Endodermal cell (in vitro differentiated cells): ENCODE measurements at regions not wholly inside any gene's neighbourhood (a gene's known extent, or its start where the extent isn't known, plus 50 kb on each side); places are given as distances from the start of the nearest gene placed in this dataset.

Experiments
- DNase-seq: peaks from one replicate; pipeline ENCODE4 v3.0.0-alpha.2; 2017
- H3K27ac ChIP-seq: 2 replicates; pipeline ENCODE4 v1.5.1; 2013; ENCODE audit warnings: mild to moderate bottlenecking, low read depth, low read length, moderate library complexity
- H3K27me3 ChIP-seq: 2 replicates; pipeline ENCODE4 v1.6.1; 2013; ENCODE audit warnings: mild to moderate bottlenecking, low read length, moderate library complexity; ENCODE audit not compliant: insufficient read depth, control insufficient read depth, poor library complexity, severe bottlenecking
- H3K36me3 ChIP-seq: 2 replicates; pipeline ENCODE4 v1.7.0; 2013; ENCODE audit warnings: mild to moderate bottlenecking, low read length, moderate library complexity; ENCODE audit not compliant: control insufficient read depth, insufficient read depth
- H3K4me1 ChIP-seq: one replicate; pipeline ENCODE4 v1.7.0; 2013; ENCODE audit warnings: low read length; ENCODE audit not compliant: control insufficient read depth, insufficient read depth
- H3K4me3 ChIP-seq: 2 replicates; pipeline ENCODE4 v1.5.1; 2013; ENCODE audit warnings: mild to moderate bottlenecking, low read length, moderate library complexity
- H3K9ac ChIP-seq: 2 replicates; pipeline ENCODE4 v1.6.1; 2013; ENCODE audit warnings: mild to moderate bottlenecking, low read length, moderate library complexity; ENCODE audit not compliant: poor library complexity, severe bottlenecking; ENCODE audit errors: extremely low read depth
- H3K9me3 ChIP-seq: 2 replicates; pipeline ENCODE4 v1.6.1; 2013; ENCODE audit warnings: mild to moderate bottlenecking, low read length, moderate library complexity; ENCODE audit not compliant: control insufficient read depth
- H3K27ac Mint-ChIP-seq: 2 replicates; pipeline ENCODE4 v1.8.0; 2020; ENCODE audit warnings: mixed read lengths
- H3K27me3 Mint-ChIP-seq: 2 replicates; pipeline ENCODE4 v1.8.0; 2021; ENCODE audit warnings: mild to moderate bottlenecking, mixed read lengths; ENCODE audit not compliant: insufficient read depth
- H3K36me3 Mint-ChIP-seq: 2 replicates; pipeline ENCODE4 v1.8.0; 2020; ENCODE audit warnings: low read depth, mixed read lengths
- H3K4me1 Mint-ChIP-seq: 2 replicates; pipeline ENCODE4 v1.8.0; 2020; ENCODE audit warnings: mixed read lengths
- H3K4me3 Mint-ChIP-seq: 2 replicates; pipeline ENCODE4 v1.8.0; 2020; ENCODE audit warnings: mild to moderate bottlenecking, moderate library complexity, mixed read lengths
- H3K9me3 Mint-ChIP-seq: 2 replicates; pipeline ENCODE4 v1.8.0; 2020; ENCODE audit warnings: mild to moderate bottlenecking, mixed read lengths
- CTCF ChIP-seq: fragments of 200-600 bp; sonication (generic); conservative IDR thresholded peaks from 2 replicates; pipeline ENCODE4 v1.5.0; 2021; ENCODE audit warnings: antibody characterized with exemption, mild to moderate bottlenecking
- WGBS, 2 experiments: methylation state at CpG; one replicate each; pipeline versions ENCODE4 v1.1.5 to v1.1.7; 2013; ENCODE audit warnings: missing lambda C conversion rate in 2 of 2, mixed read lengths in 1 of 2; ENCODE audit not compliant: insufficient coverage in 1 of 2, insufficient read length in 1 of 2; 5-methylcytosine and 5-hydroxymethylcytosine counted together

DNA sequence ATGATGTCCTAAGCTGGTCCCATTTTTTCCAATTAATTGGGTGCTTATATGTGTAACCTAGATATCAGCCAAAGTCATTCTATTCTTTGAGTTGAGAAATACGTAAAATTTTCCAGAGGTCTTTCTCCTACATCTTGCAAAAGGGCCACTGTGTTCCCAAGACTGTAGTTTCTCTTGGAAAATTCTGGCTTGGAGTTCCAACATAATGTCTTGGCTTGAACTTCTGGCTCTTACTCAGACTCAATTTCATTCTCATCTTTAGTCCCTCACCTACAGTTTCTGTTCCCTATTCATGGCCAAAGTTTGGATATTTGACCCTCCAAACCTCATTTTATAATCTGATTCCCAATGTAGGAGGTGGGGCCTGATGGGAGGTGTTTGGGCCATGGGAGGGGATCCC is 201.4 kb upstream of the ARHGEF26 start:
- whole genome bisulfite sequencing, 2 experiments = 98 to 100% methylated on average over 1 of the region's 1 CpG

DNA sequence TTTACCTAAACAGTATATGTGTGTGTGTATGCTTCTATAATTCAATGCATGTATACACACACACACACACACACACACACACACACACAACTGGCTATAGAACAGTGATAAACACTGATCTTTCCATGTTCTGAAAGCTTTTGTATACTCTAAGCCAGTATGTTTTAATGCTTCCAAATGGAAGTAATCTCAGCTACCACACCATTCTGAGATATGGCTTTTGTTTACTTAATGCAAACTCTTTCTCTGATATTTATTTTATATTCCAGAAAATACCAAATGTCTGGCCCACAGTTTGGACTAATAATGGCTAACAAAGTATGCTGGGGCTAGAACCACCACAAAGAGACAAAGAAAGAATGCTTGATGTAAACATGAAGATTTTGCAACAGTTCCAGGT is 199.4 kb upstream of the ARHGEF26 start:
- Histone ChIP-seq H3K4me3 (no peak overlapping the region), H3K9me3 (peaks cover 19% of the 10 kb centered on the region), H3K27ac (no peak overlapping the region), H3K4me1 (no peaks in the 10 kb centered on the region), H3K27me3 (no peaks in the 10 kb centered on the region), H3K36me3 (no peaks in the 10 kb centered on the region), H3K9ac (no peak overlapping the region)
- no peaks in the 10 kb centered on the region for H3K36me3 Mint-ChIP-seq
- H3K9me3 Mint-ChIP-seq = peaks cover 8% of the 10 kb centered on the region
- no peak for DNase-seq
- no peaks in the 10 kb centered on the region for H3K27me3 Mint-ChIP-seq
- peaks cover 4% of the 10 kb centered on the region for H3K4me1 Mint-ChIP-seq
- TF ChIP-seq CTCF = no peak
- no peak overlapping the region for H3K4me3 Mint-ChIP-seq
- no peak overlapping the region for H3K27ac Mint-ChIP-seq

More for the DNA sequence above, 201.4 kb upstream of the ARHGEF26 start:
- H3K9me3 Mint-ChIP-seq = peaks cover 8% of the 10 kb centered on the region
- no peaks in the 10 kb centered on the region for H3K4me1 ChIP-seq
- no peak overlapping the region for H3K9ac ChIP-seq
- H3K27me3 Mint-ChIP-seq = no peaks in the 10 kb centered on the region
- no peak overlapping the region for H3K27ac ChIP-seq
- peaks cover 26% of the 10 kb centered on the region for H3K9me3 ChIP-seq
- no peak overlapping the region for H3K27ac Mint-ChIP-seq
- H3K36me3 ChIP-seq = no peaks in the 10 kb centered on the region
- H3K4me3 ChIP-seq = no peak overlapping the region
- H3K4me1 Mint-ChIP-seq = peaks cover 4% of the 10 kb centered on the region
- no peak for TF ChIP-seq CTCF
- no peaks in the 10 kb centered on the region for H3K27me3 ChIP-seq
- H3K4me3 Mint-ChIP-seq = no peak overlapping the region
- DNase-seq = no peak
- H3K36me3 Mint-ChIP-seq = no peaks in the 10 kb centered on the region

GRCh38 chr3:153925841-153926514 is 195.2 kb upstream of the ARHGEF26 start:
- Histone ChIP-seq H3K9ac (no peak overlapping the region), H3K27me3 (no peaks in the 10 kb centered on the region), H3K9me3 (no peaks in the 10 kb centered on the region), H3K27ac (no peak overlapping the region), H3K4me1 (no peaks in the 10 kb centered on the region), H3K36me3 (no peaks in the 10 kb centered on the region), H3K4me3 (no peak overlapping the region)
- no peak for DNase-seq
- Mint-ChIP-seq H3K9me3 (no peaks in the 10 kb centered on the region), H3K4me1 (no peaks in the 10 kb centered on the region), H3K4me3 (no peak overlapping the region), H3K36me3 (no peaks in the 10 kb centered on the region), H3K27me3 (no peaks in the 10 kb centered on the region), H3K27ac (no peak overlapping the region)
- TF ChIP-seq CTCF = no peak
- 93 to 100% methylated on average over 1 to 2 of the region's 2 CpGs for WGBS, 2 experiments
